OCI-LY1 (cell line): ENCODE measurements at regions not wholly inside any gene's neighbourhood (a gene's known extent, or its start where the extent isn't known, plus 50 kb on each side); places are given as distances from the start of the nearest gene placed in this dataset.

Experiments
- CTCF ChIP-seq: fragments of 200-600 bp; sonication (generic), shearing (Covaris generic); IDR thresholded peaks from 2 replicates; pipeline ENCODE4 v1.5.1; 2017; ENCODE audit warnings: mild to moderate bottlenecking, antibody characterized with exemption, low read length, moderate library complexity, mixed read lengths
- EZH2 ChIP-seq: fragments of 200-600 bp; sonication (generic), shearing (Covaris generic); IDR thresholded peaks from 2 replicates; pipeline ENCODE4 v1.8.0; 2017; ENCODE audit warnings: borderline replicate concordance, mixed run types, mild to moderate bottlenecking, antibody characterized with exemption, low read length, moderate library complexity, mixed read lengths

- no peak for TF ChIP-seq CTCF
- no peak for TF ChIP-seq EZH2
Observed at GRCh38 chr1:209375097-209375496, 208.4 kb upstream of the CAMK1G start.
